GM18867 (cell line): ENCODE measurements at regions not wholly inside any gene's neighbourhood (a gene's known extent, or its start where the extent isn't known, plus 50 kb on each side); places are given as distances from the start of the nearest gene placed in this dataset.
A peak's percentile ranks its signal among the peaks of the same experiment; 100 is the strongest.

Experiments
- ATAC-seq: cut with Tn5 transposase; IDR thresholded peaks from one replicate; pipeline ENCODE4 v1.9.1; 2021; ENCODE audit warnings: mild to moderate bottlenecking, moderate library complexity; ENCODE audit not compliant: unreplicated experiment

- ATAC-seq, result peak; percentile 49
Observed at GRCh38 chr11:76721755-76722677, 51.5 kb upstream of the LRRC32 start.

GRCh38 chr11:76723142-76723541, 52.6 kb upstream of the LRRC32 start:
- no peak for ATAC-seq

GRCh38 chr11:76723548-76723947, 53.0 kb upstream of the LRRC32 start:
- no peak for ATAC-seq

- ATAC-seq, result no peak
Observed at GRCh38 chr11:76724171-76724768, 53.7 kb upstream of the LRRC32 start.

- ATAC-seq, result no peak
Observed at GRCh38 chr11:76728227-76728626, 54.9 kb upstream of the TSKU start.

GRCh38 chr11:76728778-76729177, 54.4 kb upstream of the TSKU start:
- ATAC-seq, result no peak

- ATAC-seq, result no peak
Observed at GRCh38 chr11:76729214-76729613, 53.9 kb upstream of the TSKU start.

- no peak for ATAC-seq
Observed at GRCh38 chr11:76730887-76731565, 52.1 kb upstream of the TSKU start.

- no peak for ATAC-seq
Observed at GRCh38 chr11:76732643-76733042, 50.5 kb upstream of the TSKU start.
